Embryonic facial prominence (tissue), 1 donor: ENCODE measurements at regions not wholly inside any gene's neighbourhood (a gene's known extent, or its start where the extent isn't known, plus 50 kb on each side); places are given as distances from the start of the nearest gene placed in this dataset.

Experiments used
- DNase-seq: peaks from one replicate; pipeline ENCODE4 v3.0.0-alpha.2; 2016; ENCODE audit errors: extremely low spot score

GRCh38 chr7:18153183-18153748, 125.6 kb upstream of the PRPS1L1 start:
- DNase-seq = no peak

GRCh38 chr7:18154726-18155125, 127.1 kb upstream of the PRPS1L1 start:
- DNase-seq = no peak

GRCh38 chr7:18157233-18157632, 129.6 kb upstream of the PRPS1L1 start:
- DNase-seq = no peak

- no peak for DNase-seq
These were observed 135.0 kb upstream of the PRPS1L1 start for GRCh38 chr7:18162657-18163056.

- DNase-seq = no peak
These were observed 135.4 kb upstream of the PRPS1L1 start for GRCh38 chr7:18163091-18163490.

GRCh38 chr7:18165166-18165565, 137.5 kb upstream of the PRPS1L1 start:
- no peak for DNase-seq

GRCh38 chr7:18166002-18166401, 138.4 kb upstream of the PRPS1L1 start:
- no peak for DNase-seq

GRCh38 chr7:18167815-18168214, 140.2 kb upstream of the PRPS1L1 start:
- no peak for DNase-seq

GRCh38 chr7:18174996-18175395, 147.3 kb upstream of the PRPS1L1 start:
- DNase-seq = no peak

GRCh38 chr7:18175801-18176450, 148.3 kb upstream of the PRPS1L1 start:
- DNase-seq = no peak

- no peak for DNase-seq
These were observed 149.6 kb upstream of the PRPS1L1 start for GRCh38 chr7:18177129-18177814.

- no peak for DNase-seq
These were observed 150.4 kb upstream of the PRPS1L1 start for GRCh38 chr7:18177815-18178660.

- DNase-seq = no peak
These were observed 151.4 kb upstream of the PRPS1L1 start for GRCh38 chr7:18179093-18179492.

- no peak for DNase-seq
These were observed 153.0 kb upstream of the PRPS1L1 start for GRCh38 chr7:18180685-18181084.

- no peak for DNase-seq
These were observed 162.0 kb upstream of the PRPS1L1 start for GRCh38 chr7:18189500-18190126.

GRCh38 chr7:18191341-18191740, 163.7 kb upstream of the PRPS1L1 start:
- DNase-seq = no peak

- no peak for DNase-seq
These were observed 164.4 kb upstream of the PRPS1L1 start for GRCh38 chr7:18191862-18192625.

GRCh38 chr7:18194616-18195015, 167.0 kb upstream of the PRPS1L1 start:
- no peak for DNase-seq

GRCh38 chr7:18196638-18197037, 169.0 kb upstream of the PRPS1L1 start:
- no peak for DNase-seq

GRCh38 chr7:18198868-18199267, 171.2 kb upstream of the PRPS1L1 start:
- DNase-seq = no peak

- no peak for DNase-seq
These were observed 172.6 kb upstream of the PRPS1L1 start for GRCh38 chr7:18200266-18200665.
